ENCODE measurements at regions not wholly inside any gene's neighbourhood (a gene's known extent, or its start where the extent isn't known, plus 50 kb on each side); places are given as distances from the start of the nearest gene placed in this dataset.

DNA sequence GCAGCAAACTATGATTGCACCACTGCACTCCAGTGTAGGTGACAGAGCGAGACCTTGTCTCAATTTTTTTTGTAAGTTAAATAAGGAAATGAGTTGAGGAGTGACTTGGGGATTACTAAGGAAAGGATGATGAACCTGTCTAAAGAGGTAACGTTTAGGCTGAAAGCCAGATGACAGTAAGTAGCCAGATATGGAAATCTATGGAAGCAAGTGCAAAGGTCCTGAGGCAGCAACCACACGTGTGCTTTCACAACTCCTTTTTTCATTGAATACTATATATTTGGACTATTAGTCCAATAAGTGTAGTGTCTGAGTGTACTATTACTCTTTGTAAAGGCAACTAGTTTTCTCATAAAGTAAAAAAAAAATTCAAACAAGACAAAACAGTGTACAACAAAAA lies 147.4 kb downstream of the CD24 start:
- TF ChIP-seq, protein P1, sequence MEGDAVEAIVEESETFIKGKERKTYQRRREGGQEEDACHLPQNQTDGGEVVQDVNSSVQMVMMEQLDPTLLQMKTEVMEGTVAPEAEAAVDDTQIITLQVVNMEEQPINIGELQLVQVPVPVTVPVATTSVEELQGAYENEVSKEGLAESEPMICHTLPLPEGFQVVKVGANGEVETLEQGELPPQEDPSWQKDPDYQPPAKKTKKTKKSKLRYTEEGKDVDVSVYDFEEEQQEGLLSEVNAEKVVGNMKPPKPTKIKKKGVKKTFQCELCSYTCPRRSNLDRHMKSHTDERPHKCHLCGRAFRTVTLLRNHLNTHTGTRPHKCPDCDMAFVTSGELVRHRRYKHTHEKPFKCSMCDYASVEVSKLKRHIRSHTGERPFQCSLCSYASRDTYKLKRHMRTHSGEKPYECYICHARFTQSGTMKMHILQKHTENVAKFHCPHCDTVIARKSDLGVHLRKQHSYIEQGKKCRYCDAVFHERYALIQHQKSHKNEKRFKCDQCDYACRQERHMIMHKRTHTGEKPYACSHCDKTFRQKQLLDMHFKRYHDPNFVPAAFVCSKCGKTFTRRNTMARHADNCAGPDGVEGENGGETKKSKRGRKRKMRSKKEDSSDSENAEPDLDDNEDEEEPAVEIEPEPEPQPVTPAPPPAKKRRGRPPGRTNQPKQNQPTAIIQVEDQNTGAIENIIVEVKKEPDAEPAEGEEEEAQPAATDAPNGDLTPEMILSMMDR (IDR thresholded peaks at IDR 0.05), result no peak
- TF ChIP-seq POLR2AphosphoS5 (IDR thresholded peaks at IDR 0.05; ENCODE audit: insufficient read depth in 1 of 2, low read depth in 1 of 2), result no peak
